Superior temporal gyrus (tissue), 1 donor: ENCODE measurements at regions not wholly inside any gene's neighbourhood (a gene's known extent, or its start where the extent isn't known, plus 50 kb on each side); places are given as distances from the start of the nearest gene placed in this dataset.
"Not testable (repeated sequence)": the region's sequence is repeated elsewhere in the genome, so short reads cannot be mapped to it uniquely, and the experiment has no call there.

Experiments used
- DNase-seq: peaks from one replicate; pipeline ENCODE4 v3.0.0-alpha.2; 2016; ENCODE audit errors: extremely low spot score

DNA sequence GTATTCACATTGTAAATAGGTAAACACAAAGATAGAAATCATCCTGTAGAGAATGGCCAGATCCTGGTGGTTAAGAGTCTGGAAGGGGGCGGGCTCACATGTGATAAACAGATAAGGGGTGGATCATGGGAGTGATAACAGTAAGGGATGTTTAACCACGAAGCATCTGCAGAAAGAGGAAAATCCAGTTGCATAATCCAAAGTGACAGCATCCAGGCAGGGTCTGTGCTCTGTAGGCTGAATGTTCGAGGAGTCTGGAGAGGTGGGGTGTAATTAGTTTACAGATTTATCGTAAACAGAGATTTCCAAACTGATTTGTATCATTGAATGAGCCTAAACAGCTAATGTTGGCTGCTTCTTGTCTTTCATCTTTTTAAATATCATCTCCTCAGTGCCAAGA is 1009.8 kb upstream of the SLIT2 start:
- DNase-seq, result no peak

GRCh38 chr4:19239565-19239964 is 1012.1 kb upstream of the SLIT2 start:
- no peak for DNase-seq

- no peak for DNase-seq
Measured at GRCh38 chr4:19236473-19236872, 1015.2 kb upstream of the SLIT2 start.

- DNase-seq, result no peak
Measured at GRCh38 chr4:19230906-19231545, 1020.7 kb upstream of the SLIT2 start.

DNA sequence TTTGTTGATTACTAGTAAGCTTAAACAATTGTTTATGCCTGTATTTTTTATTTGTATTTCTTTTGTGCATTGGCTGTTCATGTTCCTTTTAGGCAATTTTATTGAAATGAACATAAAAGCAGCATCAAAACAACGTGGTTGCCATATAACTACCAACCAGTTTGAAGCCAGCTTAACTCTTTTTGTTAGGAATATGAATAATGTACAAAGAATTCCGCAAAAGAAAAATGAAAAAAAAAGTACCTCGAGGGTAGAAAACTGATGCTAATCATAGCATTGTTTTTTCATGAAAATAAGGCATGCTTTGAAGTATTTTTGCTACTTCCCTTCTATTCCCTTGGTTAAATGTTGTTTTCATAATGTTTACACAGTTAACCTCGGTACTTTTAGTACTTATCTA is 1024.0 kb upstream of the SLIT2 start:
- DNase-seq, result no peak

GRCh38 chr4:19224820-19225219 is 1026.9 kb upstream of the SLIT2 start:
- peak; percentile 79 for DNase-seq

DNA sequence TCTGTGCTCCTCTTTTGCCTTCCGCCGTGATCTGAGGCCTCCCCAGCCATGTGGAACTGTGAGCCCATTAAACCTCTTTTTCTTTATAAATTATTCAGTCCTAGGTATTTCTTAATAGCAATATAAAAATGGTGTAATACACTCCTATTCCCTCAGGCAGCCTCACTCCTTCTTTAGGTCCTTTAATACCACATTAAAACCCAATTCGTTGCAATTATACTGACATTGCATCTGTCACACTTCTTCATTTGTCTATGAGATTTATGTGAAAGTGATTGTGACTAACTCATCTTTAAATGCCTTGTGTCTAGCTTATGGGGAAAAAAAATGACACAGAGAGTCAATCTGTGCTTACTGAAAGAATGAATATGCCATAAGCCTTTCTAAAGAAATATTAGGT is 1035.2 kb upstream of the SLIT2 start:
- DNase-seq, result no peak

DNA sequence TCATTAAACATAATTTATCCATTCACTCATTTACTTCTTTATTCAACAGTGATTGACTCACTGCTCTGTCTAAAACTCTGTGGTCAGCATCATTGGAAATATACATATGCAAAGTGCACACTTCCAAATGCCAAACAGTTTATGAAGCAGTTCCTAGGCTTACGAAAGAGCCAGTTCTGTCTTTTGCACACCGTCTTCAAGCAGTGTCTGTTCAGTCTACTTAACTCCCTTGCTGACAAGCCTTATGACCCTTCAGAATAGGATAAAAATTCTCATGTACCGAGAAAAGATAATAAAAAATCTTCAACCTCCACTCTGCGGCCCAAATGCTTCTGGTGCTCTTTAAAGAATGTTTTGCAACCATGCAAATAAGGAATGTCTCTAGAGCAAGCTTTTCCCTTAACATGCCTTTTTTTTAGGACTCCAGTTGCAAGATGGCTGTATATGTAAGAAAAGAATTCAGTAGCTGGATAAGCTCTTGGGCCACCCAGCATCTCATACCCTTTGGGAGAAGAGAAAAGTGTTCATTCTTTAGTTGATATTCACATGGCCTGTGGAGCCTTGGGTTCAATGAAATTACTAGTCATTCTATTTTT is 1037.0 kb upstream of the SLIT2 start:
- no peak for DNase-seq

DNA sequence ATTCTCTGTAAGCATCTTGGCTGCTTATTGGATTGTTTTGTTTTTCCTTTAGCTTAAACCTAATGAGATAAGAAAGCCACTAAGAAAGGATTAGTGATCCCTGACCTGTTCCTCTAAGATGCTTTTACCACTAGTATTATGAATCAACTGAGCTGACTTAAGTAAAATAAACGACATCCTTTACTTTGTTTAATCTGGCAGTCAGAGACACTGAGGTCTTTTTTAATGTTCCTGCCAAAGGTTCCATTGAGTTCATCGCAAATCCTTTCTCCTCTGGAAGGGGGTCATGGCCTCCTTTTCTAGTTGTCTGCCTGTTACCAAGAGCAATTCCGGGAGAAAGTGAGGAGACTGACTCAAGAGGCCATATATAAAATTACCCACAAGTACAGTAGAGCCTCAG is 1038.3 kb upstream of the SLIT2 start:
- no peak for DNase-seq

- no peak for DNase-seq
Measured at GRCh38 chr4:19205853-19206252, 1045.9 kb upstream of the SLIT2 start.

DNA sequence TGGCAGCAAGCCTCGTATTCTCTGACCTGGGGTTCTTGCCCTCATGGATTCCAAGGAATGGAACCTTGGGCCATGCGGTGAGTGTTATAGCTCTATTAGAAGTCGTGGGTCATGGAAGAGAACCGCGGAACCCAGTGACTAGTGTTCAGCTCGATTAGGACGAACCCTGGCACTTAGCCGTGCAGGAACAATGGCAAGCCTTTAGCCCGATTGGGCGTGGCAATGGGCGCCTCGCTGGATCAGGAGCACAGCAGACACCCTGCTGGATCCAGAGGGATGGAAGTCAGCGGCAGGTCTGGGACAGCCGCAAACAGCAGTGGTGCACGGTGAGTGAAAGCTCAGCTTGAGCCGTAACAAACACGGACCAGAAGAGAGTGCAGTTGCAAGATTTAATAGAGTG is 1053.9 kb upstream of the SLIT2 start:
- DNase-seq, result not testable (repeated sequence)

- DNase-seq, result no peak
Measured at GRCh38 chr4:19195696-19196095, 1056.0 kb upstream of the SLIT2 start.

DNA sequence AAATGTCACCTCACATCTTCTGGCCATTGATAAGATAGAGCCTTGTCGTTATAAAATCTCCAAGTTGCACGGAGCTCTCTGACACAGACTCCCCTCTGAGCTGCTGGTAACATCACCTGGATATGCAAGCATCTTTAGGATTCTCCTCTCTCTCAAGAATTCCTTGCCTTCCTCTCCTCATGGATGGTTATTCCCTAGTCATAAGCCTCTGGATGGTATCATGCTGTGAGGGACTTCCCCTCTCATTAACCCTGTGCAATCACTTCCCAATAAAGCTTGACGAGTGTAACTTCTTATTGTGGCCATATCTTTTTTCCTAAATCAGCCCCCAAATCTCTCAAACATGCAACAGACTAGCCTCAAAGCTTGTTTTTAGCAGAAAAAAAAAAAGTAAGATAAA is 1057.0 kb upstream of the SLIT2 start:
- DNase-seq, result no peak

DNA sequence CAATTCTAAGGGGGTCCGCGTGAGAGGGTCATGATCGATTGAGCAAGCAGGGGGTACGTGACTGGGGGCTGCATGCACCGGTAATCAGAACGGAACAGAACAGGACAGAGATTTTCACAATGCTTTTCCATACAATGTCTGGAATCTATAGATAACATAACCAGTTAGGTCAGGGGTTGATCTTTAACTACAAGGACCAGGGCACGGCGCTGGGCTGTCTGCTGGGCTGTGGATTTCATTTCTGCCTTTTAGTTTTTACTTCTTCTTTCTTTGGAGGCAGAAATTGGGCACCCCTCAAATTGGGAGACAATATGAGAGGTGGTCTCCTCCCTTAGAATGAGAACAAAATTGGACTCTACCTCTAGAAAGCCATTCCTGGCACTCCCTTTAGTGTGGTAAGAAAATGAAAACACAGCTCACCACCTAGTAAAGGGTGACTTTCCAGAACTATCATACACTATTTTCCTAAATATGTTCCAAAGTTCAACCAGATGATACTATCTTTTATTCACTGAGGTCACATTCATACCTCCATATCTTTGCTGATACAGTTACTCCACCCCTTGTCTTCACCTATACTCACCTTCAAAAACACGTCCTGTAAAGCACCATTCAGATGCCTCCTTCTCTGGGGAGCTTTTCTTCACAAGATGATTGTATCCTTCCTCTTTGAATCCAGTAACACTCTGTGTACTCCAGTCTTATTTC is 1058.3 kb upstream of the SLIT2 start:
- no peak for DNase-seq

GRCh38 chr4:19191979-19192650 is 1059.6 kb upstream of the SLIT2 start:
- DNase-seq, result no peak

GRCh38 chr4:19187691-19188090 is 1064.0 kb upstream of the SLIT2 start:
- no peak for DNase-seq

GRCh38 chr4:19187096-19187495 is 1064.6 kb upstream of the SLIT2 start:
- no peak for DNase-seq

- not testable (repeated sequence) for DNase-seq
Measured at GRCh38 chr4:19181631-19182030, 1070.1 kb upstream of the SLIT2 start.

- no peak for DNase-seq
Measured at GRCh38 chr4:19178835-19179234, 1072.9 kb upstream of the SLIT2 start.

DNA sequence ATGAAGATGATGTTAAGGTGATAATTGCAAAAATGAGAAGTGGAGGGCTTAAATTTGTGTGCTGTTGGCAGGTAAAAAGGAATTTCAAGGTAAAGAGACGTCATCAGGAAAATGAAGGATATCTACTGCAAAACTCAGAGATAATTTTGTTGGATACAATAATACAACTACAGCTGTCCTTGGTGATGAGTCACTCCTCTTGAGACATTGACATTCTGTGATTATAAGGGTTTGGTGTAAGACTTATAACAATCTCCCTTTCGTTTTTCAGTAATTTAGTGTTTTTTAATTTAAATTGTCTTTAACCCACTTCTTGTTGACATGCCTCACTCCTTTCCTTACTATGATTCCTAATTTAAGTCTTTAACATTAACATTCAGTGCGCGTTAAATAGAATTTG is 1074.1 kb upstream of the SLIT2 start:
- no peak for DNase-seq

DNA sequence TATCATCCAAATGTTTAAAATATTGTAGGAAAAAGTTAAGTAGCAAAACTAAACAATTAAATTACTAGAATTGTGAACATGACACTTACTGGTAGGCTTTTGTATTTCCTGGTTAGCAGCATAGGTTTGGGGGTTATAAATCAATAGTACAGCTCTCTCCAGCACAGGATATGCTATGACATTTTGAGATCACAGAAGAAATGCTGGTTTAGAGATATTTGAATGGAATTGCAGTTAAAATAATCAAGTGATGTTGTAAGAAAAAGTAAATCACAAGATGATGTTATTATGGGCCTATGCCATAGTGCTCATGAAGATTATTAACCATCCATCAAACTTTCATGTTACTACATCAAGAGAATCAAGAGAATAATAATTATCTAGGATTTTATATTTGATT is 1079.9 kb upstream of the SLIT2 start:
- DNase-seq, result no peak

DNA sequence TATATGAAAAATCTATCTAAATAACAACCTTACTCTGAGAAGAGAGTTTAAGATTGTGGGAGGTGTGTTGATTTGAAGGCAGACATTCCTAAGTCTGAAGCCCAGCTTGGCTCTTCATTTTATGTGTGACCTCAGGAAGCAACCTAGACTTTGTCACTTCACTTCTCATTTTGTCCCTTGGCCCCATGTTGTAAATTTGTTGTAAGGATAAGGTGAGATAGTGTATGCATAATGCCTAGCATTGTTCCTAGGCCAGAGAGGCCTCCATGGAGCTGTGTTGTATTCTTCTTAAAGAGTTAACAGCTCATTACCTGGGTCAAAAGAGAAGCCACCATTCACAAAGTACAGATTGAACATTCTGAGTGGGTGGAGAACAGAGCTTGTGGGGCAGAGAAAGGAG is 1084.4 kb upstream of the SLIT2 start:
- DNase-seq, result no peak

- DNase-seq, result no peak
Measured at GRCh38 chr4:19164334-19164733, 1087.4 kb upstream of the SLIT2 start.
